KBM-7 (cell line): ENCODE measurements at regions not wholly inside any gene's neighbourhood (a gene's known extent, or its start where the extent isn't known, plus 50 kb on each side); places are given as distances from the start of the nearest gene placed in this dataset.
"Not testable (repeated sequence)": the region's sequence is repeated elsewhere in the genome, so short reads cannot be mapped to it uniquely, and the experiment has no call there.

Source experiments
- DNase-seq: peaks from one replicate; pipeline ENCODE4 v3.0.0-alpha.2; 2015
- in situ Hi-C: fragments of 300-500 bp; cut with MboI; formaldehyde crosslinking; loops from 2 replicates; pipeline ENCODE4 v1.14.3; 2020; ENCODE audit warnings: low sequenced_read_pairs, low pct_unique_long_range_greater_than_20kb, mixed read lengths

- in situ Hi-C loops = no loop called here
- DNase-seq = no peak
Measured at GRCh38 chr1:245070836-245071615, 83.8 kb upstream of the KIF26B start.

- DNase-seq = no peak
- in situ Hi-C loops = no loop called here
Measured at GRCh38 chr1:245067257-245067656, 87.5 kb upstream of the KIF26B start.

GRCh38 chr1:245062741-245063305 lies 92.0 kb upstream of the KIF26B start:
- in situ Hi-C loops = no loop called here

GRCh38 chr1:245061808-245062207 lies 93.0 kb upstream of the KIF26B start:
- in situ Hi-C loops, DNase-seq: not testable (repeated sequence)

More at GRCh38 chr1:245062741-245063305, 92.0 kb upstream of the KIF26B start:
- no peak for DNase-seq

GRCh38 chr1:245060684-245061374 lies 94.0 kb upstream of the KIF26B start:
- no peak for DNase-seq
- in situ Hi-C loops = no loop called here

GRCh38 chr1:245059806-245060424 lies 94.9 kb upstream of the KIF26B start:
- no peak for DNase-seq
- in situ Hi-C loops = no loop called here

GRCh38 chr1:245058882-245059281 lies 95.9 kb upstream of the KIF26B start:
- no peak for DNase-seq
- in situ Hi-C loops = no loop called here

GRCh38 chr1:245058436-245058835 lies 96.3 kb upstream of the KIF26B start:
- no peak for DNase-seq
- in situ Hi-C loops = no loop called here

GRCh38 chr1:245056913-245057312 lies 97.9 kb upstream of the KIF26B start:
- in situ Hi-C loops = no loop called here
- peak; percentile 56 for DNase-seq

GRCh38 chr1:245056296-245056695 lies 98.5 kb upstream of the KIF26B start:
- DNase-seq = not testable (repeated sequence)

GRCh38 chr1:245055752-245056151 lies 99.0 kb upstream of the KIF26B start:
- DNase-seq = no peak
- in situ Hi-C loops = no loop called here

More at GRCh38 chr1:245056296-245056695, 98.5 kb upstream of the KIF26B start:
- in situ Hi-C loops = not testable (repeated sequence)

- DNase-seq = peak; percentile 66
- in situ Hi-C loops = no loop called here
Measured at GRCh38 chr1:245054507-245055270, 100.1 kb upstream of the KIF26B start.

GRCh38 chr1:245054105-245054504 lies 100.7 kb upstream of the KIF26B start:
- no peak for DNase-seq
- in situ Hi-C loops = no loop called here

GRCh38 chr1:245052258-245052657 lies 102.5 kb upstream of the KIF26B start:
- DNase-seq = no peak
- in situ Hi-C loops = no loop called here

- in situ Hi-C loops = no loop called here
- peak; percentile 97 for DNase-seq
Measured at GRCh38 chr1:245051349-245052221, 103.2 kb upstream of the KIF26B start.

- in situ Hi-C loops = loop anchor here (25.0 kb wide), 1 partner anchor 434 kb away; no protein-coding TSS in a partner anchor
- no peak for DNase-seq
Measured at GRCh38 chr1:245046769-245047168, 108.0 kb upstream of the KIF26B start.

GRCh38 chr1:245046315-245046714 lies 108.5 kb upstream of the KIF26B start:
- in situ Hi-C loops = loop anchor here (25.0 kb wide), 1 partner anchor 434 kb away; no protein-coding TSS in a partner anchor
- no peak for DNase-seq
